ENCODE measurements at regions not wholly inside any gene's neighbourhood (a gene's known extent, or its start where the extent isn't known, plus 50 kb on each side); places are given as distances from the start of the nearest gene placed in this dataset.

DNA sequence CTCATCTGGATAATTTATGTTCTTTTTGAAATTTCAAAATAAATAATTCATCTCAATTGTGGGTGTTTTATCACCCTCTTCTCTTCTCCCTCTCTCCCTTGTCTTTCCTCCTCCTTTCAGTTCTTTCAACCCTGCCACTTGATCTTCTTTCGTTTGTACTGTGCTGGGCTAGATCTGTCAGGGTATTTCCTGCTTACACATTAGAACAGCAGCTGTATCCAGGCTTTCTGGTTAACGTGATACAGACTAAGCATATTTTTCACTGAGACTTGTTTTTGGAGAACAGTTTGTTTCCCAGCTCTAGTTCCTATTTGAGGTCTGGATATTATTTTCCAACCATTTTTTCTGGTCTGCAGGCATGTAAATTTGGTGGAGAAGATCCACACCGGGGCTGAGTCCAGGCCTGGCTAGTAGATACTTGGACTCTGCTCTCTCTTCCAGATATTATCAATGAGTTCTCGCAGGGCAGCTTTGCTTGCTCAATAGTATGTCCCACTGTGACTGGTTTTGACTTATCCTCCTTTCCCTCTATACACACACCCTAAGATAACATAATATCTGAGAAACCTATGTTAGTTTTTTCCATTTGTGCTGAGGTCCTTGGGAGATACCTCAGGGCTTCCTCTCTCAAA, 1310.7 kb upstream of the TENM3 start:
- Histone ChIP-seq H3K36me3 (no peaks in the 10 kb centered on the region), H3K27ac (no peak overlapping the region), H3K27me3 (ENCODE audit: insufficient read depth, low read depth, severe bottlenecking) (no peaks in the 10 kb centered on the region), H3K4me3 (ENCODE audit: low read depth, low read length) (no peak overlapping the region), H3K9me3 (ENCODE audit: severe bottlenecking) (no peaks in the 10 kb centered on the region)
- TF ChIP-seq, protein P1, sequence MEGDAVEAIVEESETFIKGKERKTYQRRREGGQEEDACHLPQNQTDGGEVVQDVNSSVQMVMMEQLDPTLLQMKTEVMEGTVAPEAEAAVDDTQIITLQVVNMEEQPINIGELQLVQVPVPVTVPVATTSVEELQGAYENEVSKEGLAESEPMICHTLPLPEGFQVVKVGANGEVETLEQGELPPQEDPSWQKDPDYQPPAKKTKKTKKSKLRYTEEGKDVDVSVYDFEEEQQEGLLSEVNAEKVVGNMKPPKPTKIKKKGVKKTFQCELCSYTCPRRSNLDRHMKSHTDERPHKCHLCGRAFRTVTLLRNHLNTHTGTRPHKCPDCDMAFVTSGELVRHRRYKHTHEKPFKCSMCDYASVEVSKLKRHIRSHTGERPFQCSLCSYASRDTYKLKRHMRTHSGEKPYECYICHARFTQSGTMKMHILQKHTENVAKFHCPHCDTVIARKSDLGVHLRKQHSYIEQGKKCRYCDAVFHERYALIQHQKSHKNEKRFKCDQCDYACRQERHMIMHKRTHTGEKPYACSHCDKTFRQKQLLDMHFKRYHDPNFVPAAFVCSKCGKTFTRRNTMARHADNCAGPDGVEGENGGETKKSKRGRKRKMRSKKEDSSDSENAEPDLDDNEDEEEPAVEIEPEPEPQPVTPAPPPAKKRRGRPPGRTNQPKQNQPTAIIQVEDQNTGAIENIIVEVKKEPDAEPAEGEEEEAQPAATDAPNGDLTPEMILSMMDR (IDR thresholded peaks at IDR 0.05; ENCODE audit: low read depth, low read length) = no peak
- DNase-seq = no peak

DNA sequence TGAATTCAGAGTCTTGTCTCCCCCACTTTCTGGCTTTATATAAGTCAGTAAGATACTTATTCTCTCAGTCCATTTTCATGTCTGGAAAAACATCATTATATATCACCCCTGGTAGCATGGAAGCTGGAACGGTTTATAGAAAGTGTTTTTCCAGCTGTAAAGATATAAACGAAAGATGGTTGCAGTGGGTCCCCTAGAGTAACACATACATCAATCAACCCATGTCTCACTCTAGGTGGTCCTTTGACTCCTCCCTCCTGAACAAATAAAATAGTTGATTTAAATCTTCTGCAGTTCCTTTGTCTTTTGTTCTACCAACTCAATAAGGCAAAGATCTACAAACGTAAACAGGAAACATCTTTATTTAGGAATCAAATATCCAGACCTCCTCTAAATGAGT, 1306.1 kb upstream of the TENM3 start:
- DNase-seq = no peak
- Histone ChIP-seq H3K27me3 (ENCODE audit: insufficient read depth, low read depth, severe bottlenecking) (no peaks in the 10 kb centered on the region), H3K36me3 (no peaks in the 10 kb centered on the region), H3K27ac (no peak overlapping the region), H3K4me3 (ENCODE audit: low read depth, low read length) (no peak overlapping the region), H3K9me3 (ENCODE audit: severe bottlenecking) (no peaks in the 10 kb centered on the region)
- TF ChIP-seq, protein P1 (IDR thresholded peaks at IDR 0.05; ENCODE audit: low read depth, low read length) = no peak

DNA sequence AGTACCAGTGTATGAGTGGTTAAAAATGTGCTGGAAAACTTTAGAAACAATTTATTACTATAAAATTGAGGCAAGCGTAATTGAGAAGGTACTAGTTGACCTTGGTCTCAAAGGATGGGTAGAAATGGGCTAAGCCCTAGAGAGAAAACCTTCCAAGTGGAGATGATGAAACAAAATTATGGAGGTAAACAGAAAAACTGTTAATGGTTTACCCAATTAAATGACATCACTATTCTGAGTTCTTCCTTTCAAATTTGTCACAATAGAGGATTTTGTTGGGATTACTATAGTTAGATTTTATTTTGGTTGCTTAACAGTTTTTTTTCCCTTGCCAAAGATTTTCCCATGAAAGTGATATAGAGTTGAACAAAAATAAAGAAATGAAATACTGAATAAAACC, 1302.5 kb upstream of the TENM3 start:
- TF ChIP-seq, protein P1 (IDR thresholded peaks at IDR 0.05; ENCODE audit: low read depth, low read length) = no peak
- H3K36me3 ChIP-seq = no peaks in the 10 kb centered on the region
- no peaks in the 10 kb centered on the region for H3K9me3 ChIP-seq (ENCODE audit: severe bottlenecking)
- no peaks in the 10 kb centered on the region for H3K27me3 ChIP-seq (ENCODE audit: insufficient read depth, low read depth, severe bottlenecking)
- no peak for DNase-seq
- H3K4me3 ChIP-seq (ENCODE audit: low read depth, low read length) = no peak overlapping the region
- no peak overlapping the region for H3K27ac ChIP-seq

DNA sequence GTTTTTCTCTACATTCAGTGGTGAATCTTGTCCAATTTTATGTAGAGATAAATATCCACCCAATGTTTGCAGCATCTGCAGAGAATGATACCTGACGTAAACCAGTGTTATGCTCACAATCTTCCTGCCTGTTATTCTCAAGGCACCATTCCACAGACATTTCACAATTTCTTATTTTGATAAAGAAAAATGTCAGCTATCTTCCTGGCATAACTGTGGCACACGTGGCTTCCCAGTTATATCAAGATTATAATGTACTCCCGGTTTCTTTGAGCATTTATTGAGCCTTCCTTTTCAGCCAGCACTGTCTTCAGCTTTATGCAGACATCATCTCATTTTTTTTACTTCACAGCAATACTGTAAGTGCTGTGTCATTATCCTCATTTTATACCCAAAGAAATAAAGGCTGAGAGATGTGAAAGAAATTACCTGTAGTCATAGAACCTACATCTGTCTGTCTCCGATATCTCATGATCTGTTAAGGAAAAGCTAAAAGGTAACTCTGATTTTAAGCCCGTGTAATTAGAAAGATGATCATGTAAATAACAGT, 1300.8 kb upstream of the TENM3 start:
- TF ChIP-seq, protein P1 (IDR thresholded peaks at IDR 0.05; ENCODE audit: low read depth, low read length) = no peak
- no peaks in the 10 kb centered on the region for H3K9me3 ChIP-seq (ENCODE audit: severe bottlenecking)
- no peaks in the 10 kb centered on the region for H3K36me3 ChIP-seq
- no peaks in the 10 kb centered on the region for H3K27me3 ChIP-seq (ENCODE audit: insufficient read depth, low read depth, severe bottlenecking)
- no peak overlapping the region for H3K4me3 ChIP-seq (ENCODE audit: low read depth, low read length)
- DNase-seq = no peak
- H3K27ac ChIP-seq = no peak overlapping the region

DNA sequence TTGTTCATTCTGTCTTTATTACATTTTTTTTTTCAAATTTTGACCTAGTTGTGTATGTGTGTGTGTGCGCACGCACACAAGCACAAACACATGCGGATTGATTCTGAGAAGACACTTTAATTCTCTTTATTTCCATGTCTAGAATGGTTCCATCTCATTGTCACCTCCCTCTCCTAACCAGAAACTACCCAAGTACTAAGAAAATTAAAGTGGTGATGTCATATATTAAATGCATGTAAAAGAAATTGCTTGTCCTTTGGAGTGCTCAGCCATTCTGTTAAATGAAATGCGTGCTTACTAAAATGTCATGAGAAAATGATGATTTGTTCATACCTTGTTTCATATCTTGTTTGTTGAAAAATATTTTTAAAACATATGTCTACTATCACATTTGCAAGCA, 1297.0 kb upstream of the TENM3 start:
- H3K27me3 ChIP-seq (ENCODE audit: insufficient read depth, low read depth, severe bottlenecking) = no peaks in the 10 kb centered on the region
- no peak overlapping the region for H3K4me3 ChIP-seq (ENCODE audit: low read depth, low read length)
- no peaks in the 10 kb centered on the region for H3K36me3 ChIP-seq
- TF ChIP-seq, protein P1 (IDR thresholded peaks at IDR 0.05; ENCODE audit: low read depth, low read length) = no peak
- no peaks in the 10 kb centered on the region for H3K9me3 ChIP-seq (ENCODE audit: severe bottlenecking)
- no peak for DNase-seq
- no peak overlapping the region for H3K27ac ChIP-seq

DNA sequence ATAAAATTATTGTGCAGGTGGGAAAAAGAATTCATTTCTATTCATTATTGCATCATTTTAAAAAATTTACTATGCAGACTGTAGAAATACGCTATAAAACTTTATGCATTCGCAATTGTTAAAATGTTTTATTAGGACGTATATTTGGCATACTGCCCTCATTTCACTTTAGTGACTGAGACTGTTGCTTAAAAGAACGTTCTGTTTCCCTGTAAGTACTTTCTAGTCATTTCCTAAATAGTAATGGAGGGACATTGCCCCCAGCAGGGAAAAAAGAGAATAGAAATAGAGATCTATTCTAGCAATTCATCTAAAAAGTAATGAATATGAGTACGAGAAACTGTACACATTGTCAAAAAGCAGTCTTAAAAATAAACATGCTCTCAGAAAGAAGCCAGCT, 1295.8 kb upstream of the TENM3 start:
- DNase-seq = no peak
- H3K27me3 ChIP-seq (ENCODE audit: insufficient read depth, low read depth, severe bottlenecking) = no peaks in the 10 kb centered on the region
- TF ChIP-seq, protein P1 (IDR thresholded peaks at IDR 0.05; ENCODE audit: low read depth, low read length) = no peak
- no peaks in the 10 kb centered on the region for H3K9me3 ChIP-seq (ENCODE audit: severe bottlenecking)
- no peaks in the 10 kb centered on the region for H3K36me3 ChIP-seq
- no peak overlapping the region for H3K27ac ChIP-seq
- H3K4me3 ChIP-seq (ENCODE audit: low read depth, low read length) = no peak overlapping the region
